AG04450 (cell line): ENCODE measurements at regions not wholly inside any gene's neighbourhood (a gene's known extent, or its start where the extent isn't known, plus 50 kb on each side); places are given as distances from the start of the nearest gene placed in this dataset.

Experiments
- CTCF ChIA-PET: fragments of 300-600, 350-600 bp; formaldehyde crosslinking; extraction: SDS; loops from one replicate; lab custom pipeline; 2022; ENCODE audit warnings: antibody characterized with exemption, inconsistent platforms; lab: Charles Lee
- POLR2A ChIA-PET: fragments of 350-600 bp; formaldehyde crosslinking; extraction: SDS; loops from one replicate; lab custom pipeline; 2021; ENCODE audit warnings: antibody characterized with exemption, inconsistent platforms; lab: Yijun Ruan, JAX
- DNase-seq: peaks from one replicate; pipeline ENCODE4 v3.0.0-alpha.2; 2011; ENCODE audit warnings: low read depth, low spot score
- H3K27ac ChIP-seq: one replicate; pipeline ENCODE4 v1.5.1; 2012; ENCODE audit warnings: low read depth, low read length, control low read depth
- H3K27me3 ChIP-seq: one replicate; pipeline ENCODE4 v1.6.0; 2012; ENCODE audit warnings: low read length; ENCODE audit not compliant: control insufficient read depth, insufficient read depth
- H3K4me3 ChIP-seq: 2 replicates; pipeline ENCODE4 v1.5.1; 2011; ENCODE audit warnings: mild to moderate bottlenecking, low read depth, low read length, control low read depth
- H3K9me3 ChIP-seq: 2 replicates; pipeline ENCODE4 v1.5.1; 2012; ENCODE audit warnings: low read length; ENCODE audit not compliant: control insufficient read depth, insufficient read depth
- CTCF ChIP-seq: IDR thresholded peaks from 2 replicates; pipeline ENCODE4 v1.5.1; 2011; ENCODE audit warnings: low read depth, low read length, control low read depth, inconsistent platforms

- CTCF ChIA-PET: no interaction called here
- Histone ChIP-seq H3K27me3 (no peaks in the 10 kb centered on the region), H3K27ac (no peak overlapping the region), H3K4me3 (no peak overlapping the region), H3K9me3 (peaks cover 6% of the 10 kb centered on the region; the same call in 1 of the 2 replicates)
- no peak for DNase-seq
- TF ChIP-seq CTCF: no peak
- POLR2A ChIA-PET: no interaction called here
Measured at GRCh38 chr9:103999375-104000062, 94.6 kb upstream of the SMC2 start.

- TF ChIP-seq CTCF: no peak
- ChIA-PET POLR2A (no interaction called here), CTCF (interaction anchor here (0.6 kb wide), 1 partner anchor 1540 kb away, joined by 3 read pairs; no protein-coding TSS in a partner anchor)
- Histone ChIP-seq H3K4me3 (no peak overlapping the region), H3K27ac (no peak overlapping the region), H3K9me3 (no peaks in the 10 kb centered on the region), H3K27me3 (no peaks in the 10 kb centered on the region)
- no peak for DNase-seq
Measured at GRCh38 chr9:104009826-104010225, 84.3 kb upstream of the SMC2 start.

GRCh38 chr9:104022083-104022482 lies 72.0 kb upstream of the SMC2 start:
- CTCF ChIA-PET: no interaction called here
- Histone ChIP-seq H3K27ac (no peak overlapping the region), H3K4me3 (no peak overlapping the region), H3K9me3 (no peaks in the 10 kb centered on the region), H3K27me3 (no peaks in the 10 kb centered on the region)
- DNase-seq: no peak
- POLR2A ChIA-PET: no interaction called here
- no peak for TF ChIP-seq CTCF

GRCh38 chr9:104025104-104025503 lies 69.0 kb upstream of the SMC2 start:
- no peak overlapping the region for H3K4me3 ChIP-seq
- TF ChIP-seq CTCF: no peak
- DNase-seq: no peak
- H3K27me3 ChIP-seq: no peaks in the 10 kb centered on the region
- H3K9me3 ChIP-seq: no peaks in the 10 kb centered on the region
- ChIA-PET POLR2A (no interaction called here), CTCF (no interaction called here)
- H3K27ac ChIP-seq: no peak overlapping the region

GRCh38 chr9:104025945-104026344 lies 68.2 kb upstream of the SMC2 start:
- Histone ChIP-seq H3K27ac (no peak overlapping the region), H3K9me3 (no peaks in the 10 kb centered on the region), H3K27me3 (no peaks in the 10 kb centered on the region), H3K4me3 (no peak overlapping the region)
- TF ChIP-seq CTCF: no peak
- no peak for DNase-seq
- POLR2A ChIA-PET: no interaction called here
- CTCF ChIA-PET: interaction anchor here (0.5 to 1.7 kb wide), 5 partner anchors 64 to 121 kb away, joined by 3 to 5 read pairs (median 4); no protein-coding TSS in a partner anchor
